ENCODE measurements at regions not wholly inside any gene's neighbourhood (a gene's known extent, or its start where the extent isn't known, plus 50 kb on each side); places are given as distances from the start of the nearest gene placed in this dataset.
A peak's percentile ranks its signal among the peaks of the same experiment; 100 is the strongest.
"Not testable (repeated sequence)": the region's sequence is repeated elsewhere in the genome, so short reads cannot be mapped to it uniquely, and the experiment has no call there.

- H3K36me3 ChIP-seq (replicated peaks); H3K27me3 ChIP-seq (ENCODE audit: low read depth); H3K4me3 ChIP-seq; H3K9me3 ChIP-seq; DNase-seq (ENCODE audit: low spot score in 2 of 2); H3K4me1 ChIP-seq; in situ Hi-C loops (cut with MboI; ENCODE audit: low sequenced_read_pairs): not testable (repeated sequence)
Observed at GRCh38 chr17:20633268-20634059, 53.9 kb downstream of the CDRT15L2 start.

DNA sequence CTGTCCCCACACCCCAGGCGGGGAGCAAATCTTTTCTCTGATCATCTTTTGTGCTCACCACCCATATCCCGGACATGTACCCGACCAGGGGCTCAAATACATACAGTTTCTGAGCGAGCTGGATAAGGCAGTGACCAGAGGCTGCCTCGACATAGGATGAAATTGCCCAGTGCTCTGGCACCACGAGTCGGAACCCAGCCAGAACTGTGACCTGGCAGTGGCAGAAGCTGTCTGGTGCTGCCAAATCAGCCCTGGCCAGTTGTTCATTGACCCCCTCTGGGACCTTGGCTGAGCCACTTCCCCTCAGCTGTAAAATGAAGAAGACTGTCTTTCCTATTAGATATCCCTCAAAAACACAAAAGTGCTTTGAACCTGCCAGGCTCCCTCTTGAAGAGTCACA, 60.6 kb downstream of the CDRT15L2 start:
- DNase-seq (ENCODE audit: low spot score in 2 of 2); H3K4me3 ChIP-seq; in situ Hi-C loops (cut with MboI; ENCODE audit: low sequenced_read_pairs); H3K27me3 ChIP-seq (ENCODE audit: low read depth); H3K4me1 ChIP-seq; H3K36me3 ChIP-seq (replicated peaks); H3K9me3 ChIP-seq: not testable (repeated sequence)

DNA sequence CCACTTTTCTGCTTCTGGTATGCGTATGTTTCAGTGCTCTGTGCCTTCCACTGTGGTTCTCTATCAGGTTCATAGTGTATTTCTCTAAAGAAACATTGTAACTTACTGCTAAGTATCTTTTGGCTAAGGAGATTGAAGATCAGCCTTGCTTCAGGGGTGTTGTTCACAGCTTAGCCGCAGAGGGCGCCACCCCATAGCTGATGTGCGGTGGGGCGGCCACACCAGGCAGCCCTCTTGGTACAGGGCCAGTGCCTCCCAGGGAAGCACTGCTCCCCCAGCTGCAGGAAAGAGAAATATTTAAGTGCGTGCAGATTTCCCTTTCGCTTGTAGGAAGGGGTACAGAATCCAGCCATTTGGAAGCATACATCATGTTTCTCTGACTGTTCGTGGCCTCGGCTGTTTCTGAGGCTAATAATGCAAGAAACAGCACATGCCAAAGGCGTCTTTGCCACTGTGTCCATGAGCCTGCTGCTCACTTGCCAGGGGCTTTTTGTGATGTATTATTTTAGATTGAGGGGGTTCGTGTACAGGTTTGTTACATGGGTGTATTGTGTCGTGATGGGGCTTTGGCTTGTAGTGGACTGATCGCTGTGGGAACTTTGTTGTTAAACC, 67.2 kb downstream of the CDRT15L2 start:
- H3K4me3 ChIP-seq; H3K36me3 ChIP-seq (replicated peaks); H3K4me1 ChIP-seq; H3K27me3 ChIP-seq (ENCODE audit: low read depth); in situ Hi-C loops (cut with MboI; ENCODE audit: low sequenced_read_pairs); H3K9me3 ChIP-seq: not testable (repeated sequence)
- DNase-seq (ENCODE audit: low spot score in 2 of 2), result peak; percentile 5 to 69

GRCh38 chr17:20649097-20649767, 69.7 kb downstream of the CDRT15L2 start:
- H3K36me3 ChIP-seq (replicated peaks); H3K4me3 ChIP-seq; H3K9me3 ChIP-seq; H3K4me1 ChIP-seq; in situ Hi-C loops (cut with MboI; ENCODE audit: low sequenced_read_pairs); DNase-seq (ENCODE audit: low spot score in 2 of 2); H3K27me3 ChIP-seq (ENCODE audit: low read depth): not testable (repeated sequence)

GRCh38 chr17:20651022-20651421, 71.5 kb downstream of the CDRT15L2 start:
- H3K4me1 ChIP-seq; H3K9me3 ChIP-seq; DNase-seq (ENCODE audit: low spot score in 2 of 2); H3K27me3 ChIP-seq (ENCODE audit: low read depth); H3K36me3 ChIP-seq (replicated peaks); H3K4me3 ChIP-seq; in situ Hi-C loops (cut with MboI; ENCODE audit: low sequenced_read_pairs): not testable (repeated sequence)

- in situ Hi-C loops (cut with MboI; ENCODE audit: low sequenced_read_pairs); H3K27me3 ChIP-seq (ENCODE audit: low read depth); H3K9me3 ChIP-seq; H3K36me3 ChIP-seq (replicated peaks); H3K4me1 ChIP-seq; H3K4me3 ChIP-seq; DNase-seq (ENCODE audit: low spot score in 2 of 2): not testable (repeated sequence)
Observed at GRCh38 chr17:20651736-20652135, 72.2 kb downstream of the CDRT15L2 start.

DNA sequence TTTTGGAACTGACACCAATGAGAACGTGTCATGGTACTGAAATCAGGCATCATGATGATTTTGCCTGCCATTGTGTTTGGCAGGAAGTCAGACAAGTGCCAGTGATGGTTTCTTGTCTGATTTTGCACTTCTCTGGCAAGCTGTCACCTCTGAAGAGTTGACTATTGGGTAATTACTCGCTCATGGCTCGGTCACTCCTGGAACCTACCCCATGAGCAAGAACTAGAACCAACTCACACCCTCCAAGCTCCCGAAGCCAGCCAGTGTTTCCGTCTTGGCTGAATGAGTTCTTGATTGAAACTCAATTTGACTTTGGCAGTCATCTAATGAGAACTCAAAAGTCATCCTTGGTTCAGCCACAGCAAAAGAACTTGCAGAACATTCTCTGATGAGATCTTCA, 73.9 kb downstream of the CDRT15L2 start:
- H3K36me3 ChIP-seq (replicated peaks); H3K4me1 ChIP-seq; H3K9me3 ChIP-seq; DNase-seq (ENCODE audit: low spot score in 2 of 2); H3K27me3 ChIP-seq (ENCODE audit: low read depth); H3K4me3 ChIP-seq; in situ Hi-C loops (cut with MboI; ENCODE audit: low sequenced_read_pairs): not testable (repeated sequence)

- in situ Hi-C loops (cut with MboI; ENCODE audit: low sequenced_read_pairs); DNase-seq (ENCODE audit: low spot score in 2 of 2): not testable (repeated sequence)
Observed at GRCh38 chr17:20654114-20654513, 74.6 kb downstream of the CDRT15L2 start.

DNA sequence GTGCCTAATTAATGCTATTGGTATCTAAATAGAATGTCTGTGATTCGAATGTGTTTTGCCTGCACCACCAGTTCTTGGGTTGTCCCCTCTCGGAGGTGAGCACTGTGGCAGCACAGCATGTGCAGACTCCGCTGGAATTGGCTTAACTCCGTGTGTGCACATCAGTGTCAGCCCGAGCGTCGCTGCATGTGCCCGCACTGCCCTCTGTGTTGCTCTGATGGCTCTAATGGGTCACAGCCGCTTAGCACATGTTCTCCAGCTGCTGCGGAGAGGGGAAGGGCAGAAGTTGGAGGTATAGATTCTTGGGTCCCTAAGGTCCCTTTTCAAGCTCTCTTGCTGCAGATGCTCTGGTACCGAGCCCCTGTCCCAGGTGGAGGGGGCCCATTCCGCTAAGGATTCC, 75.1 kb downstream of the CDRT15L2 start:
- H3K4me1 ChIP-seq; H3K9me3 ChIP-seq; in situ Hi-C loops (cut with MboI; ENCODE audit: low sequenced_read_pairs); H3K27me3 ChIP-seq (ENCODE audit: low read depth); DNase-seq (ENCODE audit: low spot score in 2 of 2); H3K4me3 ChIP-seq; H3K36me3 ChIP-seq (replicated peaks): not testable (repeated sequence)

More at GRCh38 chr17:20654114-20654513, 74.6 kb downstream of the CDRT15L2 start:
- not testable (repeated sequence) for H3K9me3 ChIP-seq; H3K4me1 ChIP-seq; H3K4me3 ChIP-seq; H3K27me3 ChIP-seq (ENCODE audit: low read depth); H3K36me3 ChIP-seq (replicated peaks)

- H3K4me3 ChIP-seq; H3K27me3 ChIP-seq (ENCODE audit: low read depth); H3K4me1 ChIP-seq; H3K9me3 ChIP-seq; in situ Hi-C loops (cut with MboI; ENCODE audit: low sequenced_read_pairs); DNase-seq (ENCODE audit: low spot score in 2 of 2); H3K36me3 ChIP-seq (replicated peaks): not testable (repeated sequence)
Observed at GRCh38 chr17:20665103-20665955, 85.8 kb downstream of the CDRT15L2 start.

GRCh38 chr17:20666689-20667088, 87.2 kb downstream of the CDRT15L2 start:
- H3K27me3 ChIP-seq (ENCODE audit: low read depth); in situ Hi-C loops (cut with MboI; ENCODE audit: low sequenced_read_pairs); H3K36me3 ChIP-seq (replicated peaks); H3K4me3 ChIP-seq; H3K4me1 ChIP-seq; H3K9me3 ChIP-seq; DNase-seq (ENCODE audit: low spot score in 2 of 2): not testable (repeated sequence)

- H3K36me3 ChIP-seq (replicated peaks); in situ Hi-C loops (cut with MboI; ENCODE audit: low sequenced_read_pairs): not testable (repeated sequence)
Observed at GRCh38 chr17:20667712-20668111, 88.2 kb downstream of the CDRT15L2 start.

DNA sequence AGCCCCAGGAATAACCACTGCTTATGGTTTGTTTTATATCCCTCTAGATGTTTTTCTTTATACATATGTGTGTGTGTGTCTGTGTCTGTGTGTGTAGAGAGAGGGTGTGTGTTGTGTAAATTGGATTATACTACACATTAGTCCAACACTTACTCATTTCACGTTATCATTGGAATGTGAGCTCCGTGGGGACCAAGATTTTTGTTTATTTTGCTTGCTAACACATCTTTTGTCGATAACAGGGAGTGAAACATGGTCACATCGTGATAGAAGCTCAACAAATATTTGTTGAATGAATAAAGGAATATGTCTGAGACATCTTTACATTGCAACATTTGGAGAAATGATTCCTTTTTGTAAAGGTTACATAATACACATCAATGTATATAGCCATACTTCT, 88.8 kb downstream of the CDRT15L2 start:
- H3K9me3 ChIP-seq; H3K4me3 ChIP-seq; H3K27me3 ChIP-seq (ENCODE audit: low read depth); H3K4me1 ChIP-seq; in situ Hi-C loops (cut with MboI; ENCODE audit: low sequenced_read_pairs); H3K36me3 ChIP-seq (replicated peaks); DNase-seq (ENCODE audit: low spot score in 2 of 2): not testable (repeated sequence)

More at GRCh38 chr17:20667712-20668111, 88.2 kb downstream of the CDRT15L2 start:
- H3K27me3 ChIP-seq (ENCODE audit: low read depth); H3K9me3 ChIP-seq; H3K4me1 ChIP-seq; H3K4me3 ChIP-seq; DNase-seq (ENCODE audit: low spot score in 2 of 2): not testable (repeated sequence)

Measured in HAP-1 (cell line).